SK-N-MC (cell line): ENCODE measurements at regions not wholly inside any gene's neighbourhood (a gene's known extent, or its start where the extent isn't known, plus 50 kb on each side); places are given as distances from the start of the nearest gene placed in this dataset.

Experiments
- DNase-seq: peaks from one replicate; pipeline ENCODE4 v3.0.0-alpha.2; 2011; ENCODE audit warnings: low read depth, low spot score
- H3K27ac ChIP-seq: fragments of 200-600 bp; sonication (generic); 2 replicates; pipeline ENCODE4 v1.5.1; 2016; ENCODE audit warnings: mixed run types
- H3K36me3 ChIP-seq: fragments of 200-600 bp; sonication (generic); 2 replicates; pipeline ENCODE4 v1.6.1; 2017; ENCODE audit warnings: antibody characterized with exemption, low read length, mixed read lengths; ENCODE audit not compliant: insufficient read depth
- H3K4me3 ChIP-seq: fragments of 200-600 bp; sonication (generic); 2 replicates; pipeline ENCODE4 v1.5.1; 2016
- H3K9ac ChIP-seq: fragments of 200-600 bp; sonication (generic); 2 replicates; pipeline ENCODE4 v1.8.0; 2017; ENCODE audit warnings: mixed run types, mixed read lengths; ENCODE audit not compliant: insufficient read length
- H3K9me3 ChIP-seq: fragments of 200-600 bp; sonication (generic); 2 replicates; pipeline ENCODE4 v1.6.1; 2017; ENCODE audit warnings: low read depth, mild to moderate bottlenecking, antibody characterized with exemption, low read length, moderate library complexity, mixed read lengths
- EZH2 ChIP-seq: fragments of 200-600 bp; sonication (generic); IDR thresholded peaks from one replicate; pipeline ENCODE4 v1.6.1; 2017; ENCODE audit warnings: antibody characterized with exemption
- FOXP2 ChIP-seq: optimal IDR thresholded peaks from 2 replicates; pipeline ENCODE3; 2011; ENCODE audit warnings: mild to moderate bottlenecking, moderate library complexity; ENCODE audit not compliant: insufficient read depth; ENCODE audit errors: extremely low read length, control extremely low read depth
- POLR2AphosphoS5 ChIP-seq: IDR thresholded peaks from 2 replicates; pipeline ENCODE4 v1.6.1; 2012; ENCODE audit warnings: mild to moderate bottlenecking, low read depth, low read length, borderline replicate concordance

DNA sequence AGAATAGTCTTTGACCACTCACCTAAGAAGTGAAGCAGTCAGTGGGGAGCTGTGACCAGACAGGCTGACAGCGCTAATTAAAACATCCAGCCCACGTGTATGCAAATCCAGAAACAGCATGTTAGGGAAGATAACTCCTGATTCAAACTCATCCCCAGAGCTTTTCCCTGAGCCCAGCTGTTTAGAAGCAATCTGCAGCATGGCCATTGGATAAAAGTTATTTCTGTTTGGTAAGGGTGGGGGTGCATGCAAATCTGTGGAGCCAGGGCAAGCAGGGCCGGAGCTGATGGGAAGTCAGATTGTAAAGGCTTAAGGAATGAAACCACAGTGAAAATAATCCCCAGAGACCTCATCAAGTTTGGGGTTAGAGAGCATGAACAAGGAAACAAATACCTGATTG, 247.9 kb upstream of the KIRREL3 start:
- Histone ChIP-seq H3K4me3 (no peak overlapping the region), H3K9ac (no peak overlapping the region), H3K36me3 (no peaks in the 10 kb centered on the region), H3K27ac (no peak overlapping the region), H3K9me3 (no peaks in the 10 kb centered on the region)
- DNase-seq, result no peak
- TF ChIP-seq FOXP2 (no peak), EZH2 (no peak), POLR2AphosphoS5 (no peak)

GRCh38 chr11:127247261-127247851, 246.8 kb upstream of the KIRREL3 start:
- Histone ChIP-seq H3K9me3 (no peaks in the 10 kb centered on the region), H3K36me3 (no peaks in the 10 kb centered on the region), H3K4me3 (no peak overlapping the region), H3K27ac (no peak overlapping the region), H3K9ac (no peak overlapping the region)
- TF ChIP-seq POLR2AphosphoS5 (no peak), FOXP2 (no peak), EZH2 (no peak)
- no peak for DNase-seq

DNA sequence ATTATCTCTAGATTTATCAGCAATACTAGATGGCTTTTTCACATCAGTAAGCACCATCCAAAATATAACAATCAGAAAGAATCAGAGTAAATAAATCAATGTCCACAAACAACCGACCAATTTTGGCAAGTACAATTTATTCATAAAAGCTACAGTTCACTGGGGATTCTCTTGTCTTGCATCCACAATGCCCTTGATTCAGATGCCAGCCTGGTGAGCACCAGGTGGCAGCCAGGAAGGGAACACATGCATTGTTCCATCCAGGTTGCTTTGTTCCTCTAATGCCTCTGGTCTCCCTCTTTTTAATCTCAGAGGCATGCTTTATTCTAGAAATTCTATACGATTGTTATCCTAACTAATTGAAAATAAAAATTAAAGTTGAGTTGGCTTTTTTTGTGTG, 242.1 kb upstream of the KIRREL3 start:
- H3K36me3 ChIP-seq, result no peaks in the 10 kb centered on the region
- DNase-seq, result no peak
- no peak for TF ChIP-seq FOXP2
- TF ChIP-seq EZH2, result no peak
- no peak for TF ChIP-seq POLR2AphosphoS5

DNA sequence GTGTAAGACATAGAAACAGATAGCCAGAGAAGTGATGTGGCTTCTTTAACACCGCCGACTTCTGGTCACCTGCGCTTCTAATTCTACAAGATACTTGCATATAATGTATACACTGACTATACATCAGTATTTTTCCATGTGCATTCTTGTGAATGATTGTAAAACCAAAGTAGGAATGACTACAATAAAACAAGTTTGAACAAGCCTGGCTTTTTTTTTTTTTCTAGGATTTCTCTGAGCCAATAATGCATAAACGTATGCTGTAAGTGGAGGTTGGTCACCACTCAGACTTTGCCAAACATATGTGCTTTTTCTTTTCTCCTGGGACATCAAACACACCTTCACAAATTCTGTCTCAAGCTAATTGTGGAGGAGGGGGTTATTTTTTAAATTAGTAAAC, 237.8 kb upstream of the KIRREL3 start:
- Histone ChIP-seq H3K4me3 (no peak overlapping the region), H3K27ac (no peak overlapping the region), H3K9me3 (no peaks in the 10 kb centered on the region), H3K36me3 (no peaks in the 10 kb centered on the region), H3K9ac (no peak overlapping the region)
- no peak for DNase-seq
- no peak for TF ChIP-seq EZH2
- TF ChIP-seq FOXP2, result no peak
- TF ChIP-seq POLR2AphosphoS5, result no peak

More for the DNA sequence above, 242.1 kb upstream of the KIRREL3 start:
- Histone ChIP-seq H3K9ac (no peak overlapping the region), H3K9me3 (no peaks in the 10 kb centered on the region), H3K4me3 (no peak overlapping the region), H3K27ac (no peak overlapping the region)

- DNase-seq, result no peak
- Histone ChIP-seq H3K36me3 (no peaks in the 10 kb centered on the region), H3K9me3 (no peaks in the 10 kb centered on the region), H3K9ac (no peak overlapping the region), H3K4me3 (no peak overlapping the region), H3K27ac (no peak overlapping the region)
- TF ChIP-seq EZH2 (no peak), FOXP2 (no peak), POLR2AphosphoS5 (no peak)
These were observed 236.2 kb upstream of the KIRREL3 start for GRCh38 chr11:127236776-127237175.

DNA sequence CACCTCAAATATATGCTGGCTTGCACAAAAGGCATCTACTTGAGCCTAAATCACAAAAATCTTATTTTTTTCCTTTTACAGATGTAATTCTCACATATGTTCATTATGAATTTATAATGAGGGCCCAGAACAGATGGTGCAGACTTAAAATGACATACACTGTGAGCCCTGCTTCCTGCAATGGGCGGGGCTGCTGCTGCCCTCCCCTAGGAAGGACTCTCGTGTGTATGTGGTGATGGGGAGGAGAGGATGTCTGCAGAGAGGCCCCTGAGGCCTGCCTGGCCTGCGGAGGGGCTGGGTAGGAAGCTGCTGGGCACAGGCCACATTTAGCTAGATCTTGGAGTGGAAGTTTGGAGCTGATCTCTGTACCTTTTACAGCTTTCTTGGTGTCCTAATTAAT, 233.4 kb upstream of the KIRREL3 start:
- Histone ChIP-seq H3K9ac (no peak overlapping the region), H3K27ac (no peak overlapping the region), H3K9me3 (no peaks in the 10 kb centered on the region), H3K36me3 (no peaks in the 10 kb centered on the region), H3K4me3 (no peak overlapping the region)
- DNase-seq, result no peak
- no peak for TF ChIP-seq EZH2
- TF ChIP-seq FOXP2, result no peak
- TF ChIP-seq POLR2AphosphoS5, result no peak

- no peak overlapping the region for H3K4me3 ChIP-seq
- no peak overlapping the region for H3K9ac ChIP-seq
- TF ChIP-seq POLR2AphosphoS5 (no peak), EZH2 (no peak), FOXP2 (no peak)
- no peaks in the 10 kb centered on the region for H3K9me3 ChIP-seq
- peak overlapping the region; percentile 37; the same call in 1 of the 2 replicates for H3K27ac ChIP-seq
- H3K36me3 ChIP-seq, result no peaks in the 10 kb centered on the region
- DNase-seq, result no peak
These were observed 229.8 kb upstream of the KIRREL3 start for GRCh38 chr11:127230392-127230791.

DNA sequence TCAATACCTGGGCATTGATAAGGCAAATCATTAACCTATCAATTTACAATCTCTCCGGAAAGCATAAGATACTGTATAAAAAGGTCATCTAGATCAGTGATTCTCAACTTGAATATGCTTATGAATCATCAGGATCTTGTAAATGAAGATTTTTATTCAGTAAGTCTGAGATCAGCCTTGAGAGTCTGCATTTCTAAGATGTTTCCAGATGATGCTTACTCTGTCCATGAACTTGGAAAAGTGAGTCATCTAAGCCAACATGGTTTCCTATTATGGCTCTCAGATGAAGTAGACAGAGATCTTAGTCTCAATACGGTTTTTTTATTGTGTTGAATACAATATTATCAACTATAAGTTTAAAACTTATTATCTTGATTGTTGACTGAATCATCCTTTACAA, 226.4 kb upstream of the KIRREL3 start:
- H3K36me3 ChIP-seq, result no peaks in the 10 kb centered on the region
- no peak overlapping the region for H3K27ac ChIP-seq
- no peak for DNase-seq
- no peak overlapping the region for H3K9ac ChIP-seq
- H3K4me3 ChIP-seq, result no peak overlapping the region
- no peak for TF ChIP-seq POLR2AphosphoS5
- no peak for TF ChIP-seq EZH2
- TF ChIP-seq FOXP2, result no peak
- H3K9me3 ChIP-seq, result no peaks in the 10 kb centered on the region

DNA sequence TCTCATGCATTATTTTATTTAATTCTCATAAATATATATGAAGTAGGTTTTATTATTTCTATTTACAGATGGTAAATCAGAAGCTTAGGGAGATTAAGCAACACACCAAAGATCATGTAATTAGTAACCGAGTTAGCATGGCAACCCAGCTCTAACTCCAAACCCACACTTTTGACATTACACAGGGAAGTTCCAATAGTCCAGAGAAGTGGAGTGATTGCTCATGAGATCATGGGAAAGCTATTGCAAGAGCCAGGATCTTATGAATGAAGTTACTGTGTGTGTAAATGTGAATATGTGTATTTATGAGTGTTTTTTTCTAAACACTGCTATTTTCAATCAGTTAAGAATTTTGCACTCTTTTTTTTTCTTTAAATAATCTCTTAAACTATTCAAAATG, 225.8 kb upstream of the KIRREL3 start:
- Histone ChIP-seq H3K9me3 (no peaks in the 10 kb centered on the region), H3K9ac (no peak overlapping the region), H3K27ac (no peak overlapping the region), H3K4me3 (no peak overlapping the region), H3K36me3 (no peaks in the 10 kb centered on the region)
- no peak for TF ChIP-seq FOXP2
- no peak for TF ChIP-seq POLR2AphosphoS5
- no peak for TF ChIP-seq EZH2
- DNase-seq, result no peak
